SKM-1 treated with dmso at 0.1 percent for 144 hours (cell line): ENCODE measurements at regions not wholly inside any gene's neighbourhood (a gene's known extent, or its start where the extent isn't known, plus 50 kb on each side); places are given as distances from the start of the nearest gene placed in this dataset.

Experiments
- DNase-seq: peaks from one replicate; lab custom pipeline; 2025; ENCODE audit not compliant: unreplicated experiment; lab: John Stamatoyannopoulos, UW

GRCh38 chr6:145384503-145384902 is 350.8 kb downstream of the EPM2A start:
- no peak for DNase-seq

DNA sequence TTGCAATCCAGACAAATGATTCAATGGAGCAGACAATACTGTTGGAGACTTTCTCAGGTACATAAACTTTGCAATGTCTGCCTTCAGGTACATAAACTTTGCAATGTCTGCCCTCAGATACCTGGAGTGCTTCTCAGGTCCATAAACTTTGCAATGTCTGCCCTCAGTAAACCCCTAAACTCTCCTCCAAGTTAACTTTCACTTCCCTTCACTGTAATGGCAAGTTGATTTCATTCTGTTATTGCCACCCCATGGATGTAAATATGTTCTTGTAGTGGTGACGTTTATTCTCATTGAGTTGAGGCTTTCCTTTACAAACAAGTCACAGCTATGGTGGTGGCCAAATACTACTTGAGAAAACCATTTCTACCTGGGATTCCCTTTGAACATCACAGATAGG is 338.8 kb downstream of the EPM2A start:
- DNase-seq: no peak

GRCh38 chr6:145400508-145400907 is 334.8 kb downstream of the EPM2A start:
- no peak for DNase-seq

DNA sequence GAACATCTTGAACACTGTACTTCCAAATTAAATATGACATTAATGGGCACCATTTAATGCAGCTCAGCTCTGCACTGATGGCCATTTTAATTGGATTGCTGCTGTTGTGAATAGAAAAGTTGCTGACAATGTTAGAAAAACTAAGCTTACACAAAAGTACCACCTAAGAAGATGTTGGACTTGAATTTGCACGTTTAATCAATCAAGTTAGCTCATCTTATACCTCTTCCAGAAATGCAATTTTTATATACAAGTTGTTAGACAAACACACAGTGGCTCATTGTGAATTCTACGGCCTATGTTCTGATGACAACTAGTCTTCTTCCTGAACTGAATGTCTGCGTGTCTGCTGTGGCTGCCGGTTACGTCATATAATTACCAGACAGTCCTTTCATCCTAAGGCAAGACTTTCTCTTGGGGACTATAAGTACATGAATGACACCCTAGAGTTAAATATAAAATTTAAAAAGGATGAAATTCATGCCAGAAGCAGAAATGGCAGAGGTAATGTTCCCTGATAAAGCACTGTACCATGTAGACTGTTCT is 330.2 kb downstream of the EPM2A start:
- DNase-seq: no peak

DNA sequence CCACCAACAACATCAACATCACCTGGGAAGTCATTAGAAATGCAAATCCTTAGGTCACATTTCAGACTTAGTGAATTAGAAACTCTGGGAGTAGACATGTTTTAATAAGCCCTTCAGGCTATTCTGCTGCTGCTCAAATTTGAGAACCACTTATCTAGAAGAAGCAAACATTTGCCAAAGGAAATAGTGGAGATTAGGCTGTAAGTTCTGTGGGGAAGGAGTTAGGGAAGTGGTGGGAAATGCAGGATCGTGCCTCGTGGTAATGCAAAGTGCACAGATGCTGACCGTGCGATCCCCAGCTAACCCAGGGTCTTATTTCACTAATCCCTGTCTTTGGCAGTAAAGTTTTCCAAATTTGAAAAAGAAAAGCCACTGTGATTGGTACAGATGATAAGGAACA is 328.5 kb downstream of the EPM2A start:
- no peak for DNase-seq

- no peak for DNase-seq
These were observed 319.7 kb downstream of the EPM2A start for GRCh38 chr6:145415616-145416015.

GRCh38 chr6:145420599-145420998 is 314.7 kb downstream of the EPM2A start:
- DNase-seq: no peak

GRCh38 chr6:145423936-145424335 is 311.4 kb downstream of the EPM2A start:
- no peak for DNase-seq

DNA sequence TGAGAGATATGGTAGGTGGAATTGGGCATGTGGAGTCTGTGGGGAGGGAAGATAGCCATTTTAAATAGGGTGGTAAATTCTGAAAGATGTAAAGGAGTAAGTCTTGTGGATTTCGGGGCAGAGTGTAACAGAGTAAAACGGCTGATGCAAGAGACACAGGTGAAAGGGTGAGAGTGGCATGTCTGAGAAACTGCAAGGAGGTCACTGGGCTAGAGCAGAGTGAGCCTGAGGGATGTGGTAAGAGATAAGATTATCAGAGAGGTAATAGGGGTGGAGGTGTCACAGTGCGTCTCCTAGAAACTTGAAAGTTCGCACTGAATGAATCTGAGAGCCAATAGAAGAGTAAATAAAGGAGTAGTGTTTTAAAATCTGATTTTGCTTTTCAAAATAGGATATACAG is 308.1 kb downstream of the EPM2A start:
- DNase-seq: no peak

DNA sequence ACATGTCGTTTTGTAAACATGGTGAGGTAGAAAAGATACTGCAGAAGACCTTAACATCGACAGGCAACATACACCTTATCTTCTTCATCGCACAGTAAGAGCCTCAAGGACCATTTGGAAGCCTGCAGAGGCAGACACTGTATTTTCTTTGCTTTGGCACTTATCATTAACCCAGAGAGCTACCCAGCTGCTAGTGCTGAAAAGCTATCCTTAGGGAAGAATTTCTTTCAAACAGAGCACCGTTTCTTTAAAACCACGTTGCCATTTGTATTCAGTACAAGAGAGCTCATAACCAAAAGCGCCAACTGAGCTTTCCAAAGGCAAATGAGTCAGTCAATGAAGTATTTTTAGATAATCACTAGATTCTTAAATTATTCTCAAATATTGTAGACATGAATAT is 306.6 kb downstream of the EPM2A start:
- DNase-seq: no peak

GRCh38 chr6:145442110-145442509 is 293.2 kb downstream of the EPM2A start:
- no peak for DNase-seq

GRCh38 chr6:145445674-145446073 is 289.6 kb downstream of the EPM2A start:
- DNase-seq: no peak

GRCh38 chr6:145451029-145451428 is 284.3 kb downstream of the EPM2A start:
- DNase-seq: no peak

- no peak for DNase-seq
These were observed 281.9 kb downstream of the EPM2A start for GRCh38 chr6:145453376-145453775.

- no peak for DNase-seq
These were observed 281.3 kb downstream of the EPM2A start for GRCh38 chr6:145454006-145454405.

GRCh38 chr6:145457556-145457955 is 277.8 kb downstream of the EPM2A start:
- DNase-seq: no peak

DNA sequence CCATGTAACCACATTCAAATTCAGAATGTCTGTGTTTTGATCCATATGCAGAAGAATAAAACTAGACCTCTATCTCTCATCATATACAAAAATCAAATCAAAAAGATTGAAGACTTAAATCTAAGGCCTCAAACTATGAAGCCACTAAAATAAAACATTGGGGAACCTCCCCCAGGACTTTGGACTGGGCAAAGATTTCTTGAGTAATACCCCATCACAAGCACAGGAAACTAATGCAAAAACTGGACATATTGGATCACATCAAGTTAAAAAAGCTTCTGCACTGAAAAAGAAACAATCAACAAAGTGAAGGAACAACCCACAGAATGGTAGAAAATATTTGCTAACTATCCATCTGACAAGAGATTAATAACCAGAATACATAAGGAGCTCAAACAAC is 266.8 kb downstream of the EPM2A start:
- no peak for DNase-seq

DNA sequence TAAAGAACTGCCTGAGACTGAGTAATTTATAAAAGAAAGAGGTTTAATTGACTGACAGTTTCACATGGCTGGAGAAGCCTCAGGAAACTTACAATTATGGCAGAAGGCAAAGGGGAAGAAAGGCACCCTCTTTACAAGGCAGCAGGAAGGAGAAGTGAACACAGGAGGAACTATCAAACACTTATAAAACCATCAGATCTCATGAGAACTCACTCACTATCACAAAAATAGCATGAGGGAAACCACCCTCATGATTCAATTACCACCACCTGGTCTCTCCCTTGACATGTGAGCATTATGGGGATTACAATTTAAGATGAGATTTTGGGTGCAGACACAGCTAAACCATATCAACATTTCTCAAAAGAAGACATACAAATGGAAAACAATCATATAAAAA is 266.3 kb downstream of the EPM2A start:
- DNase-seq: no peak

GRCh38 chr6:145475794-145476396 is 259.4 kb downstream of the EPM2A start:
- DNase-seq: no peak

GRCh38 chr6:145480024-145480423 is 255.3 kb downstream of the EPM2A start:
- DNase-seq: peak; percentile 14

DNA sequence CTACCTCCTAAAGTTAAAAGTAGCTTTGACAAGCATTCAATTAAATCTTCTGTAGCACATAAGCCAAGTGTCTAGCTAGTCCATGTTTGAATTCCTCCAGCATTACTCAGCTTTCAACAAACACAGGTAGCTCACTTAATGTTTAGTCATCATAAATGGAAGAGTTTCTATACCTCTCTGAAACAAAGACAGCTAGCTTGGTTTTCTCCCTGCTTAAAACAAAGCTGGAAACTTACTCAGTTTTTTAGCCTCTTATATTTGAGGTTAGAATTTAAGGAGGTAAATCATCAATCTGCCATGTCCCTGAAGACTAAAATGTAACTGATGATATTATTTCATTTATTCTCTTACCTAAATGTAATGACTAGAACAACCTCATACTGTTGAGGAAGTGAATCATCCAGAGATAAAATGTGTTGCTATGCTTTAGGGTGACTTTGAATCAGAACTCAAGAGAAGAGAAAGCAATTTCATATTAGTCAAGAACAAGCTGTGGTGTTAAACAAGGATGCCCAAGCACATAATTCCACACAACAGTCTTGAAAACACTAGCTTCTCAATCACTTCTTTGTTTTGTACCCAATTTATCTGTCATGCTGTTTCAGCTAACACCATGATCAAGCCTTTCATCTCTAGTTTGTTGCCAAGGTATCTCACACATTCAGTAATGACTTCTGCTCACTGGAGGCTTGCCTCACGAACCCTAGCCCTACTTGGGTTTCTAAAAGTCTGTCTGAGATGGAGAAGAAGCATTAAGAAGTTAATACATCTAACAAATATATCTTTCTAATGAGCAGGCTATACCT is 251.9 kb downstream of the EPM2A start:
- DNase-seq: no peak

DNA sequence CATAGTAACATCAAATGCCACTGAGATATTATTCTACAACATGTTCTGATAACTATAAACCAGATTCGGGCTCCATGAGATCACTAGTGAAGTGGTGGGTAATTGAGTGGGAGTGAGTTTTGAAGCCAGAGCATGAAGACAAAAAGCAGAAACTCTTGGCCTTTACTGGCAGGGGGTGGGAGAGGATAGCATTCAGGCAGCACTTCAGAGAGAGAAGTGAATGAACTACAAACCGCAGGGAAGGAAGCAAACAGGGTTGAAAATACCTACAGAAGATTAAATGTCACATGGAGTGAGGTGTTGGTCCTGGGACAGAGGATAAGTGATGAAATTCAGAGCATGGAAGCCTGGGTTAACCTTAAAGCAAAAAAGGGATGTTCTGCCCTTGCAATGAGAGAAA is 250.0 kb downstream of the EPM2A start:
- no peak for DNase-seq

DNA sequence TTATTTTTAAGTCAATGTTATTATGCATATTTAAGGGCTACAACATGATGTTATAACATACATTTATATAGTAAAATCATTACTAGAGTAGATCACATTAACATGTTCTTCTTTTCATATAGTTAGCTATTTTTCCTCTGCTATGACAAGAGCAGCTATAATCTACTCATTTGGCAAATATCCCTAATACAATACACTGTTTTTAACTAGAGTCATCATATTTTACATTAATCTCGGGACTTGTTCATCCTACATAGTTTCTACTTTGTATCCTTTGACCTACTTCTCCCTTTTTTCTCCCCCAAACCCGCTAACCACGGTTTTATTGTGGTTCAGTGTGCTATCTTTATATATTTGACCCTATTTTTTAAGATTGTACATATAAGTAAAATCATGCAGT is 249.0 kb downstream of the EPM2A start:
- DNase-seq: no peak
